ENCODE measurements at regions not wholly inside any gene's neighbourhood (a gene's known extent, or its start where the extent isn't known, plus 50 kb on each side); places are given as distances from the start of the nearest gene placed in this dataset.

DNA sequence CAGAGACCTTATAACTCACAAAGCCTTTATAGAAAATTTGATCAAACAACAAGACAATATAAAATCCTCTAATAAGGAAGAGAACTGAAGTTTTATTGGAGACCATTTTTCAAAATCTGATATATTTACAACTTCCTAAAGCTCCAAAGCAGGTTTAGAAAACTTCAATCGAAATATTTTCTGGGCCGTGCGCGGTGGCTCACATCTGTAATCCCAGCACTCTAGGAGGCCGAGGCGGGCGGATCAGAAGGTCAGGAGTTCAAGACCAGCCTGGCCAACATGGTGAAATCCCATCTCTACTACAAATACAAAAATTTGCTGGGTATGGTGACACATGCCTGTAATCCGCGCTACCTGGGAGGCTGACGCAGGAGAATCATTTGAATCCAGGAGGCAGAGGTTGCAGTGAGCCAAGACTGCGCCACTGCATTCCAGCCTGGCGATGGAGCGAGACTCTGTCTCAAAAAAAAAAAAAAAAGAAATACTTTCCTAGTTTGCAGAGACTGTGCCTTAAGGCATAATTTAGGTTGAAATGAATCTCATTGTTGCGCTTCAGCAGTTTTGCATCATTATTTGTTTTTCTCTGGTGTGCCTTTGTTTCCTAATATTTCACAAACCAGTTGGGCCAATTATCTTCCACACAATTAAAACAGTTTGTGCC, 60.6 kb upstream of the ASIP start:
- Histone ChIP-seq H3K36me3 (ENCODE audit: insufficient read depth in 1 of 2, low read depth in 1 of 2) (no peaks in the 10 kb centered on the region), H3K27ac (no peak overlapping the region), H3K27me3 (ENCODE audit: insufficient read depth in 3 of 3, low read length in 2 of 3) (peaks cover 2 to 11% (median 4%) of the 10 kb centered on the region in 3 donors), H3K4me3 (no peak overlapping the region), H3K4me1 (no peaks in the 10 kb centered on the region), H3K9me3 (no peaks in the 10 kb centered on the region)
- intact Hi-C loops (cut with DNase I): no loop called here
- TF ChIP-seq, protein P1, sequence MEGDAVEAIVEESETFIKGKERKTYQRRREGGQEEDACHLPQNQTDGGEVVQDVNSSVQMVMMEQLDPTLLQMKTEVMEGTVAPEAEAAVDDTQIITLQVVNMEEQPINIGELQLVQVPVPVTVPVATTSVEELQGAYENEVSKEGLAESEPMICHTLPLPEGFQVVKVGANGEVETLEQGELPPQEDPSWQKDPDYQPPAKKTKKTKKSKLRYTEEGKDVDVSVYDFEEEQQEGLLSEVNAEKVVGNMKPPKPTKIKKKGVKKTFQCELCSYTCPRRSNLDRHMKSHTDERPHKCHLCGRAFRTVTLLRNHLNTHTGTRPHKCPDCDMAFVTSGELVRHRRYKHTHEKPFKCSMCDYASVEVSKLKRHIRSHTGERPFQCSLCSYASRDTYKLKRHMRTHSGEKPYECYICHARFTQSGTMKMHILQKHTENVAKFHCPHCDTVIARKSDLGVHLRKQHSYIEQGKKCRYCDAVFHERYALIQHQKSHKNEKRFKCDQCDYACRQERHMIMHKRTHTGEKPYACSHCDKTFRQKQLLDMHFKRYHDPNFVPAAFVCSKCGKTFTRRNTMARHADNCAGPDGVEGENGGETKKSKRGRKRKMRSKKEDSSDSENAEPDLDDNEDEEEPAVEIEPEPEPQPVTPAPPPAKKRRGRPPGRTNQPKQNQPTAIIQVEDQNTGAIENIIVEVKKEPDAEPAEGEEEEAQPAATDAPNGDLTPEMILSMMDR (IDR thresholded peaks at IDR 0.05): no peak
- ATAC-seq (no peak), DNase-seq (no peak)
- WGBS, 3 donors: 74 to 88% (median 78%) methylated on average over 14 of the region's 14 CpGs

DNA sequence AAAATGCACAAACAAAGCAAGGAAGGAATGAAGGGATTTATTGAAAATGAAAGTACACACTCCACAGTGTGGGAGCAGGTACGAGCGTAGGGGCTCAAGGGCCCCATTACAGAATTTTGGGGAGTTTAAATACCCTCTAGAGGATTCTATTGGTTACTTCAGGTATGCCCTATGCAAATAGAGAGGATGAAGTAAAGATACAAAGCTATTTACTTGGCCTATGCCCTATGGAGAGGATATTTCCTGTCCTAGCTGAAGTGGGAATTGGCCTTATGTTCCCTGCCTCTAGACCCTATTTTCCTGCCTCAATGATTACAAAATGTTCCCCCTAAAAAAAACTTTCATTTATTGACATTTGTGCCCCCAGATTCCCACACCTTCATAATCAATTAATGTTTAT, 59.7 kb upstream of the ASIP start:
- no peaks in the 10 kb centered on the region for H3K36me3 ChIP-seq (ENCODE audit: insufficient read depth in 1 of 2, low read depth in 1 of 2)
- H3K4me1 ChIP-seq: no peaks in the 10 kb centered on the region
- peaks cover 2 to 11% (median 7%) of the 10 kb centered on the region in 3 donors for H3K27me3 ChIP-seq (ENCODE audit: insufficient read depth in 3 of 3, low read length in 2 of 3)
- H3K4me3 ChIP-seq: no peak overlapping the region
- no peak for ATAC-seq
- 91 to 93% (median 91%) methylated on average over 2 of the region's 2 CpGs for WGBS, 3 donors
- intact Hi-C loops (cut with DNase I): no loop called here
- DNase-seq: no peak
- H3K9me3 ChIP-seq: no peaks in the 10 kb centered on the region
- no peak overlapping the region for H3K27ac ChIP-seq
- TF ChIP-seq, protein P1 (IDR thresholded peaks at IDR 0.05): no peak

DNA sequence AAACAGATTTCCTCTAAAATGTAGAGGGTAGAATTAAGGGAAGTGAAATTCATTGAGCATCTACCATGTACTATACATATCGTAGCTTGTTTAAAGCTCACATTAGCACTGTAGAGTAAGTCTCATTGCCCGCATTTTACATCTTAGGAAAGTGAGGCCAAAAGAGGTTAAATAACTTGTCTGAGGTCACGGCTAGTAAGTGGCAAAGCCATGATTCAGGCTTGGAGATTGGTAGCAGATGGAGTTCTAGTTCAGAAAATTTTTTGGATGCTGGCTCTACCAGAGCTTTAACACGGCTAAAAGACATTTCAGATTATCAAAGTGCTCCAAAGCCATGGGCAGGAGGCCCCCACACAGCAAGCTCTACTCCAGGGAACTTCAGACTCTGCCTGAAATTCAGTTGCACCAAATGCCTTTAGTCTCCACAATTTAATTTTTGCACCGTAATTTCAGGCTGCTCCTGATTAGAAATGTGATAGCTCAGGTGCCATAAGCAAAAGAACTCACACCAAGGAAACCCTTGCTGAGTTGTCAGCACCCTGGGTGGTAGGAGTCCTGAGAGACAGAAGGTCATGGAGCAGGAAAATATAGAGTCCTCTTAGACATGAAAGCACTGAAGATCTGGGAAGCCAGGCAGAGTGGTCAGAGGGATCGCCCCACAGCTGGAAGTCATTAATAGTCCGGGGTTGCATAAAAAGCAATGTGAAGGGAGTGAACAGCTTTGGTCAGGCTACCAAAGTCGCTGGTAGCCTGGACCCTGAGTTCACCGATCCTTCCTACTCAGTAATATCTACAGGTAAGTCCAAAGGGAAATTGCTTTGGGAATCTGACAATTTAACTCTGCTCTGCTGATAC, 55.2 kb upstream of the ASIP start:
- no peaks in the 10 kb centered on the region for H3K9me3 ChIP-seq
- intact Hi-C loops (cut with DNase I): no loop called here
- WGBS, 3 donors: 48 to 52% (median 50%) methylated on average over 9 of the region's 9 CpGs
- no peak for ATAC-seq
- peaks cover 2 to 7% (median 6%) of the 10 kb centered on the region in 3 donors for H3K27me3 ChIP-seq (ENCODE audit: insufficient read depth in 3 of 3, low read length in 2 of 3)
- TF ChIP-seq, protein P1 (IDR thresholded peaks at IDR 0.05): no peak
- no peak overlapping the region for H3K27ac ChIP-seq
- H3K36me3 ChIP-seq (ENCODE audit: insufficient read depth in 1 of 2, low read depth in 1 of 2): no peaks in the 10 kb centered on the region
- DNase-seq: no peak
- H3K4me1 ChIP-seq: peaks cover 5% of the 10 kb centered on the region
- no peak overlapping the region for H3K4me3 ChIP-seq

DNA sequence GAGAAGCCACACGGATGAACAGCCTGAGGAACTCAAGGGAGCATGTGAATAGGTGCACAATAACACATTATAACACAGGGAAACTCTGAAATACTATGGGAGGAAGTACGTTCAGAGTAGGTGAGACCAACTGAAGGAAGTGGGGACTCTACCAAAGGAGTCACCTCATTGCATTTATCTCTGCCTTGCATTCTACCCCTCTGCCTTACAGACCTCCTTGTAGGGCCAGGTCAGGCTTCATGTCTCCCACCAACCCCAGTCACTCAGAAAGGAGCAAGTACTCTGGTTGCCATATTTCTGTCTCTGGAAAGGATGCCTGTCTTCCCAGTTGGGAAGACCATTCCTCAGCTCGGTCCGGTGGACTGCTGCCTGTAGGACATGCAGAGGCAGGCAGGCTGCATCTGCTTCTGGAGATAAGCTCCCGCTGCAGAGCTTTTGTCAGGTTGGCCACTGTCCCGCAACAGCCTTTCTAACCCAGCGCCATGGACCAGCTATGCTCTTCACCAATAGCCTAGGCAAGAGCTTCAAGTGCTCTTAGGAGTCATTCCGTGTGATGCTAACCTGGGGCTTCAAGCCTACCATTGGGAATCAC, 51.6 kb upstream of the ASIP start:
- intact Hi-C loops (cut with DNase I): loop anchor here in 1 of 2 donors (10.0 kb wide), 2 partner anchors 75 to 335 kb away; no protein-coding TSS in a partner anchor
- no peak for ATAC-seq

More for the DNA sequence above, 51.6 kb upstream of the ASIP start:
- DNase-seq: no peak
- Histone ChIP-seq H3K4me1 (peaks cover 5% of the 10 kb centered on the region), H3K27me3 (ENCODE audit: insufficient read depth in 3 of 3, low read length in 2 of 3) (peaks cover under 1 to 3% (median 2%) of the 10 kb centered on the region in 3 donors), H3K9me3 (no peaks in the 10 kb centered on the region), H3K4me3 (no peak overlapping the region), H3K27ac (no peak overlapping the region), H3K36me3 (ENCODE audit: insufficient read depth in 1 of 2, low read depth in 1 of 2) (no peaks in the 10 kb centered on the region)
- TF ChIP-seq, protein P1 (IDR thresholded peaks at IDR 0.05): no peak
- 77 to 83% (median 82%) methylated on average over 8 of the region's 8 CpGs for WGBS, 3 donors
